Stimulated activated CD4-positive, alpha-beta T cell treated with anti-CD3 and anti-CD28 coated beads, Interleukin-4, amount 100 ng/mL, for 1 hour (primary cell): ENCODE measurements at regions not wholly inside any gene's neighbourhood (a gene's known extent, or its start where the extent isn't known, plus 50 kb on each side); places are given as distances from the start of the nearest gene placed in this dataset.

Experiments
- DNase-seq: peaks from one replicate; pipeline ENCODE4 v3.0.0-alpha.2; 2020

DNA sequence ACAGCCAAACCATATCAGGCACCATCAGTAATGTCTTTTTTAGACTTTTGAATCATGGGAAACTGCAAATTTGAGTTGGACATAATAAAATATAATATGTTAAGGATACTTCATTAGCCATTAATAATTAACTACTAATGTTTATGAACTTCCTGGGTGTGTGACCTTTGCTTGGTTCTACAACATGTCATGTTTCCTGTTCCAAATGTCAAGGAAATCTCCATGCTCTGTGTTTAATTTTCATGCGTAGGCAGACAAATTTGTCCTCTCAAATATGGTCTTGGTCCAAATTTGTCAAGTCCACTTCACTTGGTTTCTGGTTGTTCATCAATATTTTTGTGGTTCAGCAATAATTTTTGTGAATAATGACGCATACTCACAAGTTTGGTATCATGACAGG lies 410.5 kb downstream of the BMP2 start:
- no peak for DNase-seq

DNA sequence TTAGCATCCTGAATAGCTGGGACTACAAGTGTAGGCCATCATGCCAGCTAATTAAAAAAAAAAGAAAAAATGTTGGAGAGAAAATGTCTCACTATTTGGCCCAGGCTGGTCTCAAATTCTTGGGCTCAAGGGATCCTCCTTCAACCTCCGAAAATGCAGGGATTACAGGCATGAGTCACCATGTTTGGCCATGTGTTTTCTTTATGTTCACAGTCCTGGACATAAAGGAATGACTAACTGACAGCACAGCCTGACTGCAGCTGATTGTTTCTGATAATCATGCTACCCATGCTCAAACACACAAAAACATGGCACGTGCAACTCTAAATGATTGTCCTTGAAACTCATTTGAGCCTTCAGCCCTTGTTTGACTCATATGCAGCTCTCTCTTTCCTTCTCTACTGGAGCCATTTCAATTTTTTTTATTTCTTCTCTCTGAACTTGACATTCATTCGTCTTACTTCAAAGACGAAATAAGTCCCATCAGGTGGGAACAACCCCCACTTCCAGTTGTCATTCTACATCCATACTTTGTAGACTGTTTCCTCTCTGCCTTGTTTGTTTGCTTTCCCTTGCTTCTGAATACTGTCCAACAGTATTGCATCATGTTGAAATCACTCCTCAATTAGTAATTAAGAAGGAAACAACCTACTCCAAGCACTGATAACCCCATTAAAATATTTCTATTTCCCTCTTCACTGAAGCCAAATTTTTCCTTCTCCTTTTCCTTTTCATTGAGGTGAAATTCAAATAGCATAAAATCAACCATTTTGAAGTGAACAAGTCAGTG lies 413.0 kb downstream of the BMP2 start:
- no peak for DNase-seq

DNA sequence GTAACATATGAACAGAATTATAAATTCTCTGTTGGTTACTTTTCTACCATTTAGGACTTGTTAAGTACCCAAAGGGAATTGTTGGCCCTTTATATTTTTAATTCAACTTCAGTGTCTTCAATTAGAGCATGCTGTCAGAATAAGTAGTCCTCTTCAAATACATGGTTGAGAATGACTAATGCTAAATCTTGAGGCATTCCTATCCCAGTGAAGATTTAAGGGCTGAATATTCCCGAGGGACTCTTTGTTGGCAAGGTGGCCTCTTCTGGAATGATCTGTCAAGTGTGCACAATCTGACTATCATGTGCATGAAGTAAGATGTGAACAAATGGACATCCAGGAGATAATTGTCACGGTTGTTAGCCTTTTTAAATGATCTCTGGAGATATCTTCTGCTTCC lies 421.7 kb downstream of the BMP2 start:
- DNase-seq, result no peak

DNA sequence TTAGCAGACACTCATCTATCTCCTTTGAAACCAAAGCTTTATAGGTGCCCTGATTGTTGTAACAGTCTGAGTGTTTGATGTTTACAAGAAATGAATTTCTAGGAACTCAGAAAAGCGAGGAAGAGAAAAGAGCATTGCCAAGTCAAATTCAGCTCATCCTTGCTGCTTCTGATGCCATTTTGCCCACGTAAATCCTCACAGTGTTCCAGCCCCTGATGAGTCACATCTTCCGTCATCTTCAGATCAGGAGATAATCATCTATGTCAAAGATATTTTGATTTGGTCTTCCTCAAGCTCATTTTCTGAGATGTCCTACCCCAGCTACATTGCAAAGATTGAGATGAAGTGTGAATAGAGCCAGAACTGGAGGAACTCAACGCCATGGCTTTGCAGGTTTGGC lies 426.2 kb downstream of the BMP2 start:
- DNase-seq, result no peak

DNA sequence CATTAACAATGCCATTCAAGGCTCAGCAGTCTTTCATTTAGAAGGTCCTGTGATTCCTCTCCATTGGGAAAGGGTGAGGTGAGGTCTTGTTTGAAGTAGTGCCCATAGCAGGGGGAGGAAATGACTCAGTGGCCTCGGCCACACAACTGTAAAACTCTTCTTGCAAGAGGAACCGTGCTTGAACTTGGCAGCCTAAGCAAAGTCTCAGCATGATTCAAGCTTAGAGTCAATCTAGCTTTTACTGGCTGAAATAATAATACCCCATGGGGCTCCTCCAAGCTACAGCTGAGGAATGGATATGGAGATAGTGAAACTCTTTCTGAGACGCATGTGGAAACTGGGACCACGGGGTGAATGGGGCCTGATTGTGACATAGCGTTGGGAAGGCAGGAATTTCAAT lies 428.2 kb downstream of the BMP2 start:
- DNase-seq, result no peak

DNA sequence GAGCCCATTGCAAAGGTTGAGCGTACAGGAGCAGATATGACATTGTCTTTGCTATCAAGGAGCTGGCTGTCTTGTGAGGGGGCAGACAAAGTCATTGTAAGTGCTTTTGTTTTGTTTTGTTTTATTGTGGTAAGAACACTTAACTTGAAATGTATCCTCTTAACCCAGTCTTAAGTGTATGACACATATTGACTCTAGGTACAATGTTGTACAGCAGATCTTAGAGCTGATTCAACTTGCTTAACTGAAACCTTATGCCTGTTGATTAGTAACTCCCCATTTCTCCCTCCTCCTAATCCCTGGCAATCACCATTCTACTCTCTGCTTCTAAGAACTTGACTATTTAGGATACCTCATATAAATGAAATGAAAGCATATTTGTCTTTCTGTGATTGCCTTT lies 429.0 kb downstream of the BMP2 start:
- no peak for DNase-seq

DNA sequence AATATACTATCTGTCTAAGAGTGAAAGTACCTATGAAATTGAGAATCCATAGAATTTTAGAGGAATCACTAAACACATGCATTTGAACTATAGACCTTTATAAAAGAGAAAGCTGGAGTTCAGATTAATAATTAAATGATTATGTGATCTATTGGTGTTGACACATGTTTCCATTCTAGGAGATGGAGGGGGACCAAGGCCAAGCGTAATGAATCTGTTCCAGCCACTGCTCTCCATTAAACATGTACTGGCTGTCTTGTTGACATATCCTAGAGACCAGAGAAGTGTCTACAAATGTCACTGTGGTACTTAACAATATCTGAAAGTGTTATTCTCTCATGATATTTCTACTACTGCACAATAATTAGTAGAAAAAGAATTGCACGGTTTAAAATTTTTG lies 432.4 kb downstream of the BMP2 start:
- no peak for DNase-seq

DNA sequence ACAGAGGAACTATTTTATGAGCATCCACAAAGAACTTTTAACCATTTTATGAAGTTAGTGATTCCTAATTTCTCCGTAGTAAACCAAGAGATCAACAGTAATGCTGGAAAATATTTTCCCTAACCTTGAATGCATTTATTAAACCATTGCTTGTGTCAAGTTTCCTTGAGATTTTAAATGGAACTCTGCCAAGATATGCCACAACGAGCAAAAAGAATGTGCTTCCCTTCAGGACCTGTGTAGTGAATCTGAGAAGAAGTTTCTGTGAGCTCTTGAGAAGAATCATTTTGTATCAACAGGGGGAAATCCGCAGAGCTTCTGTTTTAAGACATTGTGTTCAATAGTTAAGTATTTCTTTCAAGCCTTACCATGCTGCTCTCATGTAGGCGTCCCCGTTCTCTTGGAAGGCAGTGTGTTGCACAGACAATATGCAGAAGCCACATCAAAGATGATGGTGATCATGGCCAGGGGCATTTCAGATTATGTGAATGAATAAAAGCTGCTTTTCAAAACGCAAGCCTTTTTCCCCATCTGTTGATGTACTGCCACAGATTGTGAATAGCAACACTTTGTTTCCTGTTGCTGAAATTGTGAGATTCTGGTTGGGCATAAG lies 439.8 kb downstream of the BMP2 start:
- DNase-seq, result no peak

DNA sequence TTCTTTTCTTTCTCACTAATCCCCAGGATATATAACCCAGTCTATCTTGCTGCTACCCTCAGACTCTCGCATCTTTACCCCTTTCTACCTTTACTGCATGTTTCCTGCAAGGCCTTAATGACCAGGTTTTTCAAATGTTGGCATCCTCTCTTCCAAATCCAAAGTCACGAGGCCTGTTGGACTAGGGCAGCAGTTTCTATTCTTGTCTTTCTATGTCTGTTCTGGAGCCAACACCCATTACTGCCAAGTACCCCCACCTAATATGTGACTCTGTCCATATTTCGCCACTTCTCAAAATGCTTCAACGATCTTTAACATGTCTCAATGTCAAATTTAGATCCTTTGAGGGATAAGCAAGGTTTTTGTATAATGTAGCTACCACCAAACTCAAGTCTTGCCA lies 443.4 kb downstream of the BMP2 start:
- DNase-seq, result no peak

DNA sequence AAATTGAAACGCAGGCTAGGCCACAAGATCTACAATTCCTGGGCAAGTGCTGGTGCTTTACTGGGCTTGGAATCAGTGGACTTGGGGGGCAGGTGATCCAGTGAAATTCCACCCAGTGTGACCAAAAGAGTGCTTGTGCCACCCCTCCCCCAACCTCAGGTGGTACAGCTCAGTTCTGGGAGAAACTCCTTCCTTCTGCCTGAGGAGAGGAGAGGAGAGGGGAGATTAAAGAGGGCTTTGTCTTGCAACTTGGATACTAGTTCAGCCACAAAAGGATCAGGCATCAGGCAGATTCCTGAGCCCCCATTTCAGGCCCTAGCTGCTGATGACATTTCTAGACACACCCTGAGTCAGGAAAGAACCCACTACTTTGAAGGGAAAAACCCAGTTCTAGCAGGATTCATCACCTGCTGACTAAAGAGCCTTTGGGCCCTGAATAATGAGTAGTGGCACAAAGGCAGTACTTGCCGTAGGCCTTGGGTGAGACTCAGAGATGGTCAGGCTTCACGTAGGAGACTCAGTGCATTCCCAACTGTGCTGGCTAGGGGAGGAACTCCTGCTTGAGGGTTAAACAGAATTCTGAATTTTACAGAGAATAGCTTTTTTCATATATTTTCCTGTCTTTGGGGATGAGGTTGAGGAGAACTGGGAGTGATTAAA lies 446.7 kb downstream of the BMP2 start:
- no peak for DNase-seq

DNA sequence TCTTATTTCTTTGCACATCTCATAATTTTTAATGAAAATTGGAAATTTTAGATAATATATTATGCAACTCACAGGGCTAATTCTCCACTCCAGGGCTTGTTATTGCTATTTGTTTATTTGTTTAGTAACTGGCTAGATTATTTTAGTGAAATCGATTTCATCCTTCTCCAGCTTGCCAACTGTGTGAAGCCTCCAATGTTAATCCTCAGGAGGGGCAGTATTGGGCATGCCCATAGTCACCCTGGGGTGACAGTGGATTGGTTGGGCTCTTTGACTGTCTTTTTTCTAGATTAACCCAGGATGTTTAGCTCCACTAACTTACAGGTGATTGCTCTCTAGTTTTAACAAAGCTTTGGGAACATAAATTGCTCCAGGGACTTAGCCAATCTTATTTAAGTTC lies 450.1 kb downstream of the BMP2 start:
- no peak for DNase-seq

DNA sequence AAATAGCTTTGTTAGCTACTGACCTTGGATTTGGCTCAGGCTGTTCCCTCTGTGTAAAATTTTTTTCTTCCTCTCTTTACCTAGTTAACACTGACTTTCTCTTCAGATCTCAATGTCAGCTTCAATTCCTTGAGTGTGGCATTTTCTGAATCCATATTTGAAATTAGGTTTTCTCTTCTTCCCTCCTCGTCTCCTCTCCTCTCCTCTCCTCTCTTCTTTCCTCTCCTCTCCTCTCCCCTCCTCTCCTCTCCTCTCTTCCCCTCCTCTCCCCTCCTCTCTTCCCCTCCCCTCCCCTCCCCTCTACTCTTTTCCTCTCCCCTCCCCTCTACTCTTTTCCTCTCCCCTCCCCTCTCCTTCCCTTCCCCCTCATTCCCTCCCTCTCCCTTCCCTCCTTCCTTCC lies 453.3 kb downstream of the BMP2 start:
- DNase-seq, result no peak

DNA sequence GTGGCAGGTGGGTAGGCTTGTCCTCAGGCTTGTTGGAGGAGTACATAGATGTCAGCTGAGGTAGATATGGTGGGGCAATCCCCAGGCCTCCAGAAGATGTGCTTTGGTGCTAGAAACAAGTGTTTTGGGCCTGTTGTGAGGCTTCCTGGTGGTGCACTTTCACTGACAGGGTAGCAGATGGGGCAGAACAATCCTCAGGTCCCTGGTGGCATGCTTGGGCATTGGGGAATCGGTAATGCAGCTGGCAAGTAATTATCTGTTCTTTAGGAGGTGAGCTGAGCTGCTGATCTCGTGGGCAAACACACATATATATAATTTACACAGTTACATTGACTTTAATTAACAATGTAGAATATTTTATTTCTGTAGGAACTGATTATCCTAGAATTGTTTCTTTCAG lies 458.7 kb downstream of the BMP2 start:
- DNase-seq, result no peak

DNA sequence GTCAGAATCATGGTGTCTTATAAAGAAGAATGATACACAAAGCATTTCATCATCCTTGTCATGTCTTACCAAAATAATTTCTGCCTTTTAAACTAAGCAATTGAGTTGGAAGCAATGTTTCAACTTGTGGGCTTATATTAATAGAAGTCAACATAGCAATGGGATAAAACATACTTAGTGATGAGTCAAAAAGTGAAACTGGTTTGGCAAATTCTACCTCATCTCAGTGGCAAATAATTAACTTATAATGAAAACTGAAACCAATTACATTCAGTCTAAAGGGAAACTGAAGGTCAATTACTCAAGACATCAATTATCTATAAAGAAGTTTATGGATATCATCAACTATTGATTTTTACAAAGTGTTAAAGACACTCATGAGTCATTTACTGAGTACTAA lies 463.8 kb downstream of the BMP2 start:
- no peak for DNase-seq

DNA sequence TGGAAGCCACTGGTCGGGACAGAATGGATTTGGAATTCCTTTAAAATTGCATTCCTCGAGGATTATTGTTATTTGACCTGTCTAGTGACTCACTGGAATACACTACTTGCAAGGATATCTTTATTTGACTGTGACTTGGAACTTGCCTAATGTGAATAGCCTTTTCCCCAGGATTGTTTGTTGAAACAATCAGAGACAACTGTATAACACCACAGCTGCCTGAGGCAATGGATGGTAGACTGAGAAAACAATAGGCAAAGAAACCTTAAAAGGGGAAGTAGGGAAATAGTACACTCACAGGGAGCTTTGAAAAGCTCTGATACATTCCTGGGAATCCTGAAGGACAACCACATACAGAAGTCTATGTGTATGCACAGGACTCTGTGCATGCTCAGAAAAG lies 465.3 kb downstream of the BMP2 start:
- DNase-seq, result no peak

DNA sequence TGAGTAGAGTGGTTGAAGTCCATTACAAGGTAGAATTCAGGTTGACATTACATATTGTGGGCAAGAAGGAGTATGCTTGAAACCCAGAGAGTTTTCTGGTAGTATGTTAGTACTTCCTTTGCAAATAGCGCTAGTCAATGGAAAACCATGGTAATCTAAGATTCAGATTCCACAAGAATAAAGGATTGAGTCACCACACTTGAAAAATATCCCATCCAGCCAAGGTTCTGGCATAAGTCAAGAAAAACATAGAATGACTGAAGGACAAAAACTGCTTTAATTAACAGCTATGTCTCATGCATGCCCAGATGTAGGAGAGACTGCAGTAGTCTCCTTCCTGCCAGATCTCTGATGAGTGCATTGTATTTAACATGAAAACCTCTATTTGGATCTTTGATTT lies 469.8 kb downstream of the BMP2 start:
- DNase-seq, result no peak

DNA sequence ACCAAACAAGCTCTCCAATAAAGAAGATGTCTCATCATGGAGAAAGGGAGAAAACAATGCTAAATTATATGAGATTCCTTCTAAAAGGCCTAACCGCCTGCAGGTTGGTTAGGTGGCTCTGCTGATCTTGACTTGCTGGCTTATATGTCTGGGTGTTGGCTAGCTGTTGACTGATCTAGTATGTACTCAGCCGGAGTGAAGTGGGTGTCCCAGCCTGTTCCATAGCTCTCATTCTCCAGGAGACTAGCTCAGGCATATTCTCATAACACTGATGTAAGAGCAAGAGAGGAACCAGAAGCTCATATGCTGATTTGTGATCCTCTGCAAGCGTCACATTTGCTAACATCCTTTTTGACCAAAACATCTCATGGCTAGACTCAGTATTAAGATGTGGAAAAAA lies 473.0 kb downstream of the BMP2 start:
- DNase-seq, result no peak

DNA sequence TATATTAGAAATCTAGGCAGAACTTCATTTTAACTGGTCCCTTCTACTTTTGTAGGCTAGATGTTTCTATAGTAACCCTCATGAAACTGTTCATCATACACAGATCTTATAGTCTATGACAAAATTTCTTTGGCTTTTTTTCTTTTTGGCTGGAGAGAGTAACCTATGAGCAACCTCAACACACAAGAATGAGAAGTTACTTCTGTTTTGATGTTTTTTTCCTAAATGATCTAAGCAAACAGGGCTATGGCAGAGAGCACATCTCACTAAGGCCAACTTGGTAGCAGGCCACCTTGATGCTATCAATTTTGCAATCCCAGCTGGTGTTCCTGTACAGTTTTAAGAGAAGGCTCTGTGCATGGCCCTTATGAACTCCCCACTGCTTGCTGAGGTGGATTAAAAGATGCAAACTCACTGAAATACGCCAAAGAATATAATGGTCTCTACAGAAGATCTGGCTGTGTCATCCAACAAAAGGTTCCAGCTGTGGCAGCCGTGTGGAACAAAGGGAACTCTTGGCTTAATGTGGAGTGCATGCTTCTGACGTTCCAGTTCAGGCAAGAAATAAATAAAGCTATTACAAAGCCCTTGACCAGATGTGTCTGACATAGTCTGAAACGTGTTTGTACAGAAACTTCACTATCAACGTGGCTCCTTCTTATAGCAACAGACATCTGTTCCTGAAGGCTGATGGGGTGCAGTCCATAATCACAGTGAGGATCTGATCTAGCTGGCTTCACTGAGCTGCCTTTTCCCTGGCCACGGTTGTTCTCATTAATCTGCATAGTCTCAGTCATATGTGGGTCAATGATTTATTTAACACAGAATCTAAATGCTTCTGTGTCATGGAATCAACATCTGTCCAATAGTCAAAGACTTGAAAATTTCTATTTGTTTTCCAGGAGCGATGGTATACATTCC lies 481.1 kb downstream of the BMP2 start:
- DNase-seq, result no peak

DNA sequence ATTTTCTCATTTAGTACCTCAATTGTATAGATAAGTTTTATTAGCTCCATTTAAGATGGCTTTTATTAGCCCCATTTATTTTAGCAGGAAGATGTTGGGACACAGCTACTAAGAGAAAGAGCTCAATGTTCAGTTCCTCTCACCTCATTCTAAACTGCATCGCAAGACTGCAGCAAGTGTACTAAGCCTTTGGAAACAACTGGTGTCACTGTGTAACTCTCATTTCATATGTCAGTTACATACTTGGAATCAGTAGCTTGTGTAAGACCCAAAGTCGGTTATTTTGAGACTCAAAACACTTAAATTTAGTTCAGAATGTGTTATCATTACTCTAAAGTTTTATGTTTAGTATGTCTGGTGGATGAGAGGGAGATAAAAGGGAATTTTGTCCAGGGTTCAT lies 482.9 kb downstream of the BMP2 start:
- no peak for DNase-seq

DNA sequence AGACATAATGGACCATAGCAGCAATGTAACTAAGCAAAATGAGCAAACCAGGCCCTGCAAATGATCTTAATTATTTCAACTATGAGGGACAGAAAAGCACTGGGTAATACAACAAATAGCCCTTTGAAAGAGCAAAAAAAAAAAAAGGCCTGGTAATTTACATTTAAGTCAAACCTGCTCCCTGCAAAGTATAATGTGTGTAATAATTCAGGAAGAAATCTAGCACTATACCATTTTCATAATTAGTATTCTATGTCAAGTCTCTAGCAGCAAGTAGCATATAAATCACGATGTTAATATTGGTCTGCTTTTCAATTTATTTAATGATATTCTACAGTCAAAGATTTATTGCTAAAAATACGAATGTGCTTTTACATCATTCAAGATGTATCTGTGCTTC lies 489.6 kb downstream of the BMP2 start:
- DNase-seq, result no peak

DNA sequence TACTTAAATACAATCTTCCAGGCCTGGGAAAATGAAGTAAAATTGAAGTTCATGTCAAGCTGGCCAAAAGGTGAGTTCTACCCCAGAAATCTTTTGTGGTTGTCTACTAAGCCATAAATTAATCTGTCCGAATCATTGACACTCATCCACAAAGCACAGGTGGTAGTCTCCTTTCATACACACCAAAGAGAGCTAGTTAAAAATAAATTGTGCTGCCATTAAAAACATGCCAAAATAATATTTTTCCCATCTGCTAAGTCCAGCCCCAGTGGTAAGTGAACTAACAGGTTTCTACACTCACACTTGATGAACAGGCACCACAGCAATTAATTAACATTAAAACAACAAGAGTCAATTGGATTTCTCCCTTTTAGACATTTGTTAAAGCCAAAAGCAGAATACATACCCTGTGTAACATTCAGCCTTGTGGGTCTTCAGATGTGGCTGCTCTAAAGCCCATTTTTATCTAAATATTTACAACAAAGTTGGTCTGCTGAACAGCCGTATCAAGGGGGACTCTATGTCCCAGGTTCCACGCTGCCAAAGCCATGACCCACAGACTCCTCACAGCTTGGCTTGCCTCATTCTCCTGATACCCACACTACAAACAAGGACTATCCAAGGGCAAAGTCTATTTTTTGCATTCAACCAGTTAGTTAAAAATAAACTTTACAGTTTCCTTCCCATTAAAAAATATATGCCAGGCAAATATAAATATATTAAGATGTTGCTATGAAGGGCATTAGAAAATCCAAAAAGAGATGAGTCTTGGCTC lies 490.4 kb downstream of the BMP2 start:
- no peak for DNase-seq

DNA sequence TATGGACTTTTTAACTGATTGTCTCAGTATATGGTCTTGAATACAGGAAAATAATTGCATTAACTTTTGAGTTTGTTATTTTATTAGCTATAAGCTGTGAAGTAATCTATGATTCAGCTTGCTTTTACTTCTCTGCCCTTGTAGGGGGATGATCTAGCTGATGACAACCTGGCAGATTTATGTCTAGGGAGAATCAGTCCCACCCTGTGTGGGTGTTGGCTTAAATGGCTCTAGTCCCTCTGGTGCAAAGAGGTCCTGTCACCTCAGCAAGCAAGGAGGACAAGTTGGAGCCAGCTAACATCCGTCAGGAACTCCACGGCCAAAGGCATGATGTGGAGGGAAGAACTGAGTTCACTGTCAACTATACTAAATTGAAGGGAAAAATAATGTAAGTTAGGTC lies 495.3 kb downstream of the BMP2 start:
- no peak for DNase-seq

DNA sequence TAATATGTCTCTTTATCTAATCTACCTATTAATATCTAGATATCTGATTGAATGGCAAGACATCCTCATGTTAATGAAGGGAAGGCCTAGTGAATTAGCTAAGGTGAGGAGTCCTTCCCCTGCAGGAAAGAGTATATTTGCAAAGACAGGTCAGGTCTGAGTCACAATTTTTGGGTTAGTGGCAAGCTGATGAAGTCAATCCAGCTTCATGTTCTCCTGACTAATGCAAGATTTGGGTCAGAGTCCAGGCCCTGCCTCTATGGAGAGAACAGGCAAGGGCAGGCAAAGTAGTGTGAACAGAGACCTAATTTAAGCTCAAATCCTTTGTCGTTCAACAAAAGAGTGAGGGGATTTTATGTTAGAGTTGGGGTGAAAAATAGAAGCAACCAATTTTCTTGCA lies 496.7 kb downstream of the BMP2 start:
- no peak for DNase-seq
